Endodermal cell (in vitro differentiated cells): ENCODE measurements at regions not wholly inside any gene's neighbourhood (a gene's known extent, or its start where the extent isn't known, plus 50 kb on each side); places are given as distances from the start of the nearest gene placed in this dataset.
A peak's percentile ranks its signal among the peaks of the same experiment; 100 is the strongest.

Source experiments
- DNase-seq: peaks from one replicate; pipeline ENCODE4 v3.0.0-alpha.2; 2017
- H3K27ac ChIP-seq: 2 replicates; pipeline ENCODE4 v1.5.1; 2013; ENCODE audit warnings: mild to moderate bottlenecking, low read depth, low read length, moderate library complexity
- H3K27me3 ChIP-seq: 2 replicates; pipeline ENCODE4 v1.6.1; 2013; ENCODE audit warnings: mild to moderate bottlenecking, low read length, moderate library complexity; ENCODE audit not compliant: insufficient read depth, control insufficient read depth, poor library complexity, severe bottlenecking
- H3K36me3 ChIP-seq: 2 replicates; pipeline ENCODE4 v1.7.0; 2013; ENCODE audit warnings: mild to moderate bottlenecking, low read length, moderate library complexity; ENCODE audit not compliant: control insufficient read depth, insufficient read depth
- H3K4me1 ChIP-seq: one replicate; pipeline ENCODE4 v1.7.0; 2013; ENCODE audit warnings: low read length; ENCODE audit not compliant: control insufficient read depth, insufficient read depth
- H3K4me3 ChIP-seq: 2 replicates; pipeline ENCODE4 v1.5.1; 2013; ENCODE audit warnings: mild to moderate bottlenecking, low read length, moderate library complexity
- H3K9ac ChIP-seq: 2 replicates; pipeline ENCODE4 v1.6.1; 2013; ENCODE audit warnings: mild to moderate bottlenecking, low read length, moderate library complexity; ENCODE audit not compliant: poor library complexity, severe bottlenecking; ENCODE audit errors: extremely low read depth
- H3K9me3 ChIP-seq: 2 replicates; pipeline ENCODE4 v1.6.1; 2013; ENCODE audit warnings: mild to moderate bottlenecking, low read length, moderate library complexity; ENCODE audit not compliant: control insufficient read depth
- H3K27ac Mint-ChIP-seq: 2 replicates; pipeline ENCODE4 v1.8.0; 2020; ENCODE audit warnings: mixed read lengths
- H3K27me3 Mint-ChIP-seq: 2 replicates; pipeline ENCODE4 v1.8.0; 2021; ENCODE audit warnings: mild to moderate bottlenecking, mixed read lengths; ENCODE audit not compliant: insufficient read depth
- H3K36me3 Mint-ChIP-seq: 2 replicates; pipeline ENCODE4 v1.8.0; 2020; ENCODE audit warnings: low read depth, mixed read lengths
- H3K4me1 Mint-ChIP-seq: 2 replicates; pipeline ENCODE4 v1.8.0; 2020; ENCODE audit warnings: mixed read lengths
- H3K4me3 Mint-ChIP-seq: 2 replicates; pipeline ENCODE4 v1.8.0; 2020; ENCODE audit warnings: mild to moderate bottlenecking, moderate library complexity, mixed read lengths
- H3K9me3 Mint-ChIP-seq: 2 replicates; pipeline ENCODE4 v1.8.0; 2020; ENCODE audit warnings: mild to moderate bottlenecking, mixed read lengths
- CTCF ChIP-seq: fragments of 200-600 bp; sonication (generic); conservative IDR thresholded peaks from 2 replicates; pipeline ENCODE4 v1.5.0; 2021; ENCODE audit warnings: antibody characterized with exemption, mild to moderate bottlenecking
- WGBS, 2 experiments: methylation state at CpG; one replicate each; pipeline versions ENCODE4 v1.1.5 to v1.1.7; 2013; ENCODE audit warnings: missing lambda C conversion rate in 2 of 2, mixed read lengths in 1 of 2; ENCODE audit not compliant: insufficient coverage in 1 of 2, insufficient read length in 1 of 2; 5-methylcytosine and 5-hydroxymethylcytosine counted together

- no peak overlapping the region for H3K27ac Mint-ChIP-seq
- 68% methylated on average over 2 of the region's 2 CpGs; no CpG with 5 or more reads in 1 of the 2 experiments for WGBS, 2 experiments
- TF ChIP-seq CTCF = no peak
- H3K36me3 Mint-ChIP-seq = no peaks in the 10 kb centered on the region
- H3K27me3 Mint-ChIP-seq = peaks cover 10% of the 10 kb centered on the region
- H3K27me3 ChIP-seq = no peaks in the 10 kb centered on the region
- no peak overlapping the region for H3K9ac ChIP-seq
- H3K9me3 Mint-ChIP-seq = no peaks in the 10 kb centered on the region
- no peaks in the 10 kb centered on the region for H3K36me3 ChIP-seq
- H3K4me3 Mint-ChIP-seq = no peak overlapping the region
- no peak for DNase-seq
- no peaks in the 10 kb centered on the region for H3K9me3 ChIP-seq
- peaks cover 18% of the 10 kb centered on the region for H3K4me1 ChIP-seq
- peaks cover 26% of the 10 kb centered on the region for H3K4me1 Mint-ChIP-seq
- H3K27ac ChIP-seq = no peak overlapping the region
- no peak overlapping the region for H3K4me3 ChIP-seq
These were observed 73.4 kb upstream of the ATL2 start for GRCh38 chr2:38450509-38450908.

- no peaks in the 10 kb centered on the region for H3K27me3 ChIP-seq
- Mint-ChIP-seq H3K27ac (no peak overlapping the region), H3K9me3 (no peaks in the 10 kb centered on the region), H3K36me3 (no peaks in the 10 kb centered on the region), H3K27me3 (peaks cover 10% of the 10 kb centered on the region), H3K4me1 (peaks cover 35% of the 10 kb centered on the region), H3K4me3 (no peak overlapping the region)
- H3K27ac ChIP-seq = no peak overlapping the region
- H3K9me3 ChIP-seq = no peaks in the 10 kb centered on the region
- no peak overlapping the region for H3K4me3 ChIP-seq
- peaks cover 18% of the 10 kb centered on the region for H3K4me1 ChIP-seq
- H3K9ac ChIP-seq = no peak overlapping the region
- no peaks in the 10 kb centered on the region for H3K36me3 ChIP-seq
- DNase-seq = no peak
- no peak for TF ChIP-seq CTCF
- 94% methylated on average over 5 to 6 of the region's 6 CpGs for WGBS, 2 experiments
These were observed 71.8 kb upstream of the ATL2 start for GRCh38 chr2:38448692-38449410.

- no peak overlapping the region for H3K27ac ChIP-seq
- no peaks in the 10 kb centered on the region for H3K36me3 ChIP-seq
- peaks cover 10% of the 10 kb centered on the region for H3K27me3 Mint-ChIP-seq
- no peaks in the 10 kb centered on the region for H3K27me3 ChIP-seq
- DNase-seq = peak; percentile 64
- peaks cover 28% of the 10 kb centered on the region for H3K4me1 ChIP-seq
- H3K9ac ChIP-seq = no peak overlapping the region
- no peak for TF ChIP-seq CTCF
- no peak overlapping the region for H3K27ac Mint-ChIP-seq
- H3K9me3 Mint-ChIP-seq = no peaks in the 10 kb centered on the region
- H3K4me3 Mint-ChIP-seq = no peak overlapping the region
- no peak overlapping the region for H3K4me3 ChIP-seq
- H3K9me3 ChIP-seq = no peaks in the 10 kb centered on the region
- WGBS, 2 experiments = 83 to 90% methylated on average over 3 to 7 of the region's 7 CpGs
- H3K36me3 Mint-ChIP-seq = no peaks in the 10 kb centered on the region
- peaks cover 53% of the 10 kb centered on the region for H3K4me1 Mint-ChIP-seq
These were observed 70.0 kb upstream of the ATL2 start for GRCh38 chr2:38446906-38447561.
